ENCODE measurements at regions not wholly inside any gene's neighbourhood (a gene's known extent, or its start where the extent isn't known, plus 50 kb on each side); places are given as distances from the start of the nearest gene placed in this dataset.
"Not testable (repeated sequence)": the region's sequence is repeated elsewhere in the genome, so short reads cannot be mapped to it uniquely, and the experiment has no call there.

DNA sequence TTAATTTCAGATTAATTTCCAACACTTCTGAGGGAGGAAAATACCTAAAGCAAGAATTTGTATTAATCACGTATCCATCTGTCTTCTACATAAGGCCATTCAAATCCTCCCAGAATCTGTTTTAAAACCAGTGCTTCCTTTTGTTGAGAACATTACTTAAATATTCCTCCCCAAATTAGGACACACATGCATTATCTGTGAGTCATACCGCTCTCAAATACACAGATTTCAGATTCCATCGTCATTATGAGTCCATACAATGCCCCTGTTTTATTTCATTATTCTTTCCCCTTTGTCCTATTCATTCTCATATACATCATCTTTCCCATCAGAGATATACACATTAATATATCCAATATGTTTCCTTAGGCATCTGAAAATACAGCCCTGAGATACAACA, 57.3 kb upstream of the PRSS12 start:
- no peak for DNase-seq (ENCODE audit: low read depth in 2 of 2)

DNA sequence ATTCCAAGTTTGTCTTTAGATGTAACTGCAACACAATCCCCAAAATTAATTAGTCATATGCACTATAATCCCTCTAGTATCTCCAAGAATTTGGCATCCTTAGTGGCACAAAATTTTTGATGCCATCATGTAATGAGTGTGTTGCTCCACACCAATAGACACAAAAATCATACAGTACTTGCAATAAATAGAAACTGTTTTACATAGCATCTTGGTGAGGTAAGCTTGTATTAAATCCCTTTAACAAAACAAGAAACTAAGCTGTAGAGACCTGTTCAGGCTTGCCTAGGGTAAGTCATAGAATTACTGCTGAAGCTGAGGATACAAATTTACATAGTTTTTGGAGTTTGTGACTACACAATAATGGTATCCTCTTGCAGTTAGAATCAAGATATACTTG, 64.5 kb upstream of the PRSS12 start:
- DNase-seq (ENCODE audit: low read depth in 2 of 2): no peak

DNA sequence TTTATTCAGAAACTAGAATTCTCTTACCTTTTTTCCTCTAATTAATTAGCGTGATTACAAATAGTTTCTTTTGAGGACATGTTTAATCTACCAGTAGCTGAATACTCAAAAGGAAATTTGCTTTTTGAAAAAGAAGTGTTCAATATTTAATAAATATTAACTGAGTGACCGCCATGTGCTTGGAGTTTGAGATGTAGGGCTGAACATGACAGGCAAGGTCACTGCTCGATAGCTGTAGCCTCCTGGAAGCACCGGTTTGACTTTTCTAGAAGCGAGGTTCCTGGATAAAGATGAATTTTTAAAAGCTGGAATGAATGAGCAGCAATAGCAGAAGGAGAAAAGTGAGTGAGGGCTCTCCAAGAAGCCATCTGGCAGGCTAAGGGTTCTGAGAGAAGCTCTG, 65.0 kb upstream of the PRSS12 start:
- not testable (repeated sequence) for DNase-seq (ENCODE audit: low read depth in 2 of 2)

DNA sequence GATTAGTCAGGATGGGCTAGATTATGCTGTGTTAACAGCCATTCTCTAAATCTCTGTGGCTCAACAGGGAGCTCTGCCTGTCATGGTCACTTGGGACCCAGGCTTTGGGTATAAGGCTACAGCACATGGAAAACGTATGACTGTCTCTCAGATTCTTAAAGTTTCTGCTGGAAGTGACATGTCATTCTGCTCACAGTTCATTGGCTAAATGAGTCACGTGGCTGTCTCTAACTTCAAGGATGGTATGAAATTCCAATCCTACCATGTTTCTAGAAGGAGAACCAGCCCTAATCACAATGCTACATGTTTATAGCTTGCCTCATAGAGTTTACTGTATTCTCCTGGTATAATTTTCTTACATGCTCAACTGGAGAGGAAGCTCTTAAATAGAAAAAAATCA, 65.6 kb upstream of the PRSS12 start:
- DNase-seq (ENCODE audit: low read depth in 2 of 2): not testable (repeated sequence)

DNA sequence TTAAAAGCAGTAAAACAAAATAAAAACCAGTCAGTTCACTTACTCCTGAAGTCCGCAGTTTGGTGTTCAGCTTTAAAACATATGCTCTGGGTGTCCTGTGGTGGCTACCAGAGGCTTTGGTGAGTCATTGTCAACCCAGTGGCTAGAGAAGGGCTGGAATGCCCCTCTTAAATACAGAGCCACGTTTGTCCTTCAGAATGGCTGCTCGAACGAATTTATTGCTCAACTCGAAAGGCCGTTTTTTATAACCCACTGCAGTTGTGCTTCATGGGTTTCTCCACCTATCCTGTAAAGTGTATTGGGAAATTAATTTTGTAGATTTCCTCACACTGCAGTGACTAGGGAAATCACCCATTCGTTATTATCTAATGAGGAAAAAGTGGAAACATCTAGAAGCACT, 66.8 kb upstream of the PRSS12 start:
- DNase-seq (ENCODE audit: low read depth in 2 of 2): not testable (repeated sequence)

DNA sequence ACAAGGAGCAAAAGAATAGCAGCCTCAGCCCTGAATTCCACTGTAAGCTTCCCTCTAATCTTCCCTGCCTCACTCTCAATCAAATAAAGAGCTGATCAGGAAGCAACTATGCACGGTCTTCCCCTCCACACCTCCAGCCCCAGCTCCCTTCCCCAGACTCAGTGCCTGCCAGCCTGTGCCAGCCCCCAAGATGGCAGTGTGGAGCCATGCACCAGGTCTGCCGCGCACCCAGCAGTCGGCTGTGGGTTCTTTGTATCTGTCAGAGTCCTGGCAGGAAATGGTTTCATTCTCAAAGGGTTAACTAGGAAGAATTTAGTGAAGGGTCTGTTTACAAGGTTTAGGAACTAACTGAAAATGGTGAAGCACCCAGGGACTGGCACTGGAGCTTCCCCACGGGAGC, 71.3 kb upstream of the PRSS12 start:
- peak; percentile 2 to 17 for DNase-seq (ENCODE audit: low read depth in 2 of 2)

DNA sequence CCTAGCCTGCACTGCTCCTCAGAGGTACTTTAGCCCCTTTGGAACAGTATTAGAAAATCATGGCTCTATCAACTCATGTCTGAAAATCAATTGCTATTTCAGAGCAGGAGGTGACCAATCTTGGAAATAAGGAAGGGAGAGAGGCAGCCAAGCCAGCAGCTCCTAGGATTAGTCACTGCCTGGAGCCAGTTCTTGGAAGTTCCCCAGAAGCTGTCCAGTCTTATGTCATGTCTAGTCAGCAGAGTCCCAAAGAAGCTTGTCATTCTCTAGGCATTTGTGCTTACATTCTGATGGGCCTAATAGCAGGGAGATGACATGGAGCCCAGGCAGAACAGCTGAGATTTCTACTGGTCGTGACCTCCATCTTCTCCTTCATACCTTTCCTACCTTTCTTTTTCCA, 76.1 kb upstream of the PRSS12 start:
- not testable (repeated sequence) for DNase-seq (ENCODE audit: low read depth in 2 of 2)

DNA sequence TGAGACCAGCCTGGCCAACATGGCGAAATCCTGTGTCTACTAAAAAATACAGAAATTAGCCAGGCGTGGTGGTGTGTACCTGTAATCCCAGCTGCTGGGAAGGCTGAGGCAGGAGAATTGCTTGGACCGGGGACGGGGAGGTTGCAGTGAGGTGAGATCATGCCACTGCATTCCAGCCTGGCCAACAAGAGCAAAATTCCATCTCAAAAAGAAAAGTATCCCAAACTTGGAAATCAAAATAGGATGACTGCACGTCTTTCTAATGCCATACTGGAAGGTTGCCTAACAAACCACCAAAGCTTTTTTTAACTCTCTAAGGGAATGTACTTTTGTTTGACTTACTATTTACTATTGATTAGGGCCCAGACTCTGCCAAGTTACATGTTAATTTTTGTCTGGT, 79.6 kb upstream of the PRSS12 start:
- not testable (repeated sequence) for DNase-seq (ENCODE audit: low read depth in 2 of 2)

DNA sequence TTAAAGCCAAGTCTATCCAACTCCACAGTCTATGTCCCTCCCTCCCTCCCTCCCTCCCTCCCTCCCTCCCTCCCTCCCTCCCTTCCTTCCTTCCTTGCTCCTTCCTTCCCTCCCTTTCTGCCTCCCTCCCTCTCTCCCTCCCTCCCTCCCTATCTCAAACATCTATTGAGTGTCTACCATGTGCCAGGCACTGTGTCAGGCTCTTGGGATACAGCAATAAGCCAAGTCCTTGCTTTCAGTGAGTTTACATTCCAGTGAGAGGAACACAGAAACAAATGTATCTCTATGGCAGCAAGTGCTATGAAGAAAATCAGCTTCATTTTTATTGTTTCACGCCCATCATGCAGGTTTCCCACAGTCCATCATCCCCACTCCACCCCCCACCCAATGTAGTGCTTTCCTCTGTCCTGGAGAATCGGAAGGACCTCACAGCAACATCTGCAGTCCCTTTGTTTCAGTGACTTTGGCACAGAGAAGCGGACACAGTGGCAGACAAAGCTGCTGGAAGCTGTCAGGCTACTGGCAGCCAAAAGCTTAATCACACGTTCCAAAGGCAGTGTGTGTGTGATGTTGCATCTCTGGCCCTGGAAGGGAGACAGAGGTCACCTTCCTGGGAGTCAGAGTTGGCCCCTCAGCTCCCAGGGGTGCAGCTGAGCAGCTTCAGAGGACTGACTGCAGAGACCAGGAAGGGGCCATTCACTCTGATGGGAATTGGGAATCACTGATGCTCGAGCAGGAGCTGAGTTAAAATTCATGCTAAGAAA, 81.0 kb upstream of the PRSS12 start:
- DNase-seq (ENCODE audit: low read depth in 2 of 2): not testable (repeated sequence)

DNA sequence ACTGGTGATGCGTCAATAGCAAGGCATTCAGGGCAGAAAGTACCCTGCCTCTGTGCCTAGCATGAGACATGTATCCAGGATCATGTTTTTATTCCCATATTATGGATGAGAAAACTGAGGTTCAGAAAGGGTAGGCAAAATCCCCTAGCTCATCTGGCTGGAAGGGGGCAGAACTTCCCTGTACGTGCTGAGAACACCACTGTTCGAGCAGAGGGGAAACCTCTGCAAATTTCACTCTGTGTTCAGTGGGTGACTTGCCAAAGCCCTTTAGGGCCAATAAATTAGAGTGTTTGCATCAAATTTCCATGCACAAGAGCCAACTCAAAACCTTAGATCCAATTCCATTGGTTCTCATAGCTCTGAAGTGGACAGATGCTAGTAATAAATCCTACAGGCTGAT, 82.6 kb upstream of the PRSS12 start:
- DNase-seq (ENCODE audit: low read depth in 2 of 2): not testable (repeated sequence)

DNA sequence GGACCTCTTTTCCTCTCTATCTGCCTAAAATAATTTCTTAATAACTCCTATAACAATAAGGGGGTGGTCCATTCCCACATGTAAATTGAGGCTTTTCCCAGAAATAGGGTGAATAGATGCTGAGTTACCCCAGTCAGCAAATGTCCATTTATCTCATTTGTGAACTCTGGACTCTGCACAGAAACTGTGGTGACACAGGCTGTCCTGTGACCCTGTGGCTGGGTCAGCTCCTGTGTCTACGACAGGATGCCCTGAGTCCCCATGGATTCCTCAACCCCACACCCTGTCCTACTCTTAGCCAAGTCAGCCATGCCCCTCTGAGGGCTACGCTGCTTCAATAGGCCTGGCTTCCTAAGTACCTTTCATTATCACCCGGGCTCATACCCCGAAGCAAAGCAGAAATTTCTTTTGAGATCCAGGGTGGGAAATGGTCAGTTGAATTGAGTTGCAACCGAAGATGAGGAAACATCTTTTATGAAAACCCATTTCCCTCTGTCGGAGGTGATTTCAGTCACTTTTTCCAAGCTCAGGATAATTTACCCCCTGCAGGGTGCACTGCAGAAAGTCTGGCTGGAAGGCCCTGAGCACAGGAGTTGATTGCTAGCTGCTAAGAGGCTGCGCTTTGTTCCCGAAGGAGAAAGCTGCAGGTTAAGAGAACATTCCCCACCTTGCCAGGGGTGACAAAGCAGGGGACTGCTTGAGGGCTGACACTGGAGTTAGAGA, 89.5 kb upstream of the PRSS12 start:
- DNase-seq (ENCODE audit: low read depth in 2 of 2): not testable (repeated sequence)

DNA sequence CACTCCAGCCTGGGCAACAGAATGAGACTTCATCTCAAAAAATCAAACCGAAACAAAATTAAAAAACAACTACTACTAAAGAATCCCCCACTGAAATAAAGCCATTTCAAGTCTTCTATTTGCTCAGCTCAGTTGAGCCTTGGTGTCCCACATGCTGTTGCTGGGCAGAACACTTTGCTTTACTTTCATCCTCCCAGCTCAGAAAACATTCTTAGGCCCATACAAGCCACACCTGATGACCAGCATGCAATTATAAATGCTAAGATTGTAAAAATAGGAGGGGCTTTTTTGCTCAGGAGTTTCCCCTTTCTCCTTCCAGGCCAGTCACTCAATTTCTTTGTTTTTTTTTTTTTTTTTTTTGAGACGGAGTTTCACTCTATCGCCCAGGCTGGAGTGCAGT, 94.6 kb upstream of the PRSS12 start:
- DNase-seq (ENCODE audit: low read depth in 2 of 2): not testable (repeated sequence)

DNA sequence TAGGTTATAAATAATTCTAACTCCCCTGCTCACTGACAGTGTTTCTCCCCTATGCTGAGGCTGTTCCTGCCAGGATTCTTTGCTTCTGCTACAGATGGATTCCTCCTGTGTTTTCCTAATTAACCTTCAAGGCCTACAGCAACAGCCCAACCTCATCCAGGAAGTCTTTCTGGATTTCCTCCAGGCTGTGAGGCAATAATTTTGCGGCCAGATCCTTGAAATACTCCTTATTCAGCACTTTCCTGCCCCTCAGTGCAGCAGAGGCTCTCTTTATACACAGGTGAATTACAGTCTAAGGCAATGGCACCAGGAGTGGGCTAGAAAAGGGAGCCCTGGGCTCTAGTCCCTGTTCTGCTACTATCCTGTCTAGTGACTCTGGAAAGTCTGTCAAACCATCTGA, 102.1 kb upstream of the PRSS12 start:
- DNase-seq (ENCODE audit: low read depth in 2 of 2): not testable (repeated sequence)

DNA sequence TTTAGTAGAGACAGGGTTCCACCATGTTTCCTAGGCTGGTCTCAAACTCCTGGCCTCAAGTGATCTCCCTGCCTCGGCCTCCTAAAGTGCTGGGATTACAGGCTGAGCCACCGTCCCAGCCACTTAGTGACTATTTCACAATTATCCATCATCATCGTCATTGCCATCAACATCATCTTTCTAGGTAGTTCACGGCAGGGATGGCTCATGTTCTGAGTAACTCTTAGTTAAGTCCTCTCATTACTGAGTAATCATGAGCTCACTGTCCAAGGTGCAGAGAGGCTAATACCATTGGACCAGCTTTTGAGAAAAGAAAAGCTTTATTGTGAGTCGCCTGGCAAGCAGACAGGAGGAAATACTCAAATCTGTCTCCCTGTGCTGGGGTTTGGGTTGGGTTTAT, 108.6 kb upstream of the PRSS12 start:
- DNase-seq (ENCODE audit: low read depth in 2 of 2): not testable (repeated sequence)

DNA sequence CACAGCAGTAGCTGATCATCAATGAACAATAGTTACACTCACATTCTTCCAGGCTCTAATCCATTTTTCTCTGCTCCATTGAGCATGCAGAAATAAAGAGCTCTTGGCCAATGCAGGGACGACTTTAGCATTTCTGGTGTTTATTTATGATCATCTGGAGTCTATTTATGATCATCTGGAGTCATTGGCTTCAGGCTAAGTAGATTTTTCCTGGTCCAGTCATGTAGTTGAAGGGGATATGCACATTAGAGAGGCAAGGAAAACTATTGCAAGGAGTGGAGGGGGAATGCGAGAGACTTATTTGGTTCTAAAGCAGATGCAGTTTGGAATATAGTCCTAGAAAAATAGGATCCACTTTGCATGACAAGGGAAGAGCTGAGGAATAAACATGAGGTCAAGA, 113.0 kb upstream of the PRSS12 start:
- DNase-seq (ENCODE audit: low read depth in 2 of 2): not testable (repeated sequence)

DNA sequence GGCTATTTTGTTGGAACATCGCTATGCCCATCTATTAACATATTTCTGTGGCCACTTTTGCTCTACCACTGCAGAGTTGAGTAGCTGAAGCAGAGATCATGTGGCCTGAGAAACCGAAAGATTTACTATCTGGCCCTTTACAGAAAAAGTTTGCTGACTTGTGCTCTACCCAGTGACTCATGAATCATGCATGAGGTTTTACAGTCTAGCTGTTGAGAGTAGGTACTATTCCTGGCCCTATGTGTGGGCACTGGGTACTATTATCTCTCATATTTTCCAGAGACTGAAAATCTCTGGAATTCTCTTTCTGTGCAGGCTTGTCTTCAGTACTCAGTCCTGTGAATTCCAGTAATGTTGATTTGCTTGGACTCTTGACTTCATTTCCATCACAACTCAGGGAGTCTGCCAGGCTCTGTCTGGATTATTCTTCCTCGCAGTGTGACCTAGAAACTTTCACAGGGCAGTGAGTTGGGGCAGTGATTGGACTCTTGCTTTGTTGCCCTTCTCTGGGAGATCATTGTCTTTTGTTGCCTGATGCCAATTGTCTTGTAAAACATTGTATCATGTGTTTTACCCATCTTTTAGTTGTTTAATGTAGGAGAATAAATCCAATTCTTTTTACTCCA, 121.3 kb upstream of the PRSS12 start:
- DNase-seq (ENCODE audit: low read depth in 2 of 2): not testable (repeated sequence)

DNA sequence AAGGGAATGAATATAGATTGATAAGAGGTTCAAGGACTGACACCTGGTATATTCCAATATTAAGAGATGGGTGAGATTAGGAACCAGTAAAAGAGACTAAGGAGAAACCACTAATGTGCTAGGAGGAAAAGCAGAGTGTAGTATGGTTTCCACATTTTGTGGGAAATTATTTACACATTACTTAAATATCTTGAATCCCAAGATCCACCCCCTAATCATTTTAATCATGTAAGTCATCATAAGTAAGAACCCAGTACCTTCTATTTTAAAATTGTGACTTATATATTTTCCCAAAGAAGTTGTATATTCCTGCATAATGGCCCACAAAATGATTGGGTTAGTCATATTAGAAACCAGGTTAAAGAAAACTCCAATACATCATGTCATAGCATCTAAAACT, 122.0 kb upstream of the PRSS12 start:
- not testable (repeated sequence) for DNase-seq (ENCODE audit: low read depth in 2 of 2)

DNA sequence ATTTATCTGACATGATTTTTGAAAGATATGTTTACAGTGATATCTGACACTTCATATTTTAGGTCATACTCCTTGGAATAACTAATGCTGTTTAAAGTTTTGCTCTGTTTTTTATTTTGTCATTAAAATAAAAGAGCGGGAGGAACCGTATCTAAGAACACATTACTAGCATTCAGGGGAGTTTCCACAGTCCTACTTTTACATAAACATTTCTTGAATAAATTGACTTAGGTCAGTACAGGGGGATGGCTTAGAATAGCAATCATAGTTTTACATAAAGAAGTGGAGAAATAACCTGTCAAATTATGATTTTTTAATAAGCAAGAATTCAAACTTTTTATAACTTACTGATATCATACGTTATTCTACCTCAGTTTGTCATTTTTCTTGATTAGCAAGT, 123.1 kb upstream of the PRSS12 start:
- not testable (repeated sequence) for DNase-seq (ENCODE audit: low read depth in 2 of 2)

DNA sequence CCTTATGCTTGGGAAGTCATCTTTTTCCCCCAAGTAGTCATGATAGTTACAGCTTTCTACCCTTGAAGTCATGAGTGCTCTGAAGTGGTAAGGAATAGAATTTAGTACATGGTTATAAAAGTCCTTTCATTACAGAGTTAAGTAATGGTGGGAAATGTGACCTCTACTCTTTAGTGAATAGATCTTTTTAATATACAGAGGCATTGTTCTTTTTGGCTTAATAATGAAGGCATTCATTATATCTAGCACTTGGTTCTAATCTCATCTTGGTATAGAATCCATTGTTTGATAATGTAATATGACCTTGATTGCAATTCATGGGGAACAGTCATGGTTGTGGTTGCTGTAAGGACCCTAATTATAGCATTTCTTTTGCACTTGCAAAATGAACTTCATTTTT, 125.0 kb upstream of the PRSS12 start:
- not testable (repeated sequence) for DNase-seq (ENCODE audit: low read depth in 2 of 2)

DNA sequence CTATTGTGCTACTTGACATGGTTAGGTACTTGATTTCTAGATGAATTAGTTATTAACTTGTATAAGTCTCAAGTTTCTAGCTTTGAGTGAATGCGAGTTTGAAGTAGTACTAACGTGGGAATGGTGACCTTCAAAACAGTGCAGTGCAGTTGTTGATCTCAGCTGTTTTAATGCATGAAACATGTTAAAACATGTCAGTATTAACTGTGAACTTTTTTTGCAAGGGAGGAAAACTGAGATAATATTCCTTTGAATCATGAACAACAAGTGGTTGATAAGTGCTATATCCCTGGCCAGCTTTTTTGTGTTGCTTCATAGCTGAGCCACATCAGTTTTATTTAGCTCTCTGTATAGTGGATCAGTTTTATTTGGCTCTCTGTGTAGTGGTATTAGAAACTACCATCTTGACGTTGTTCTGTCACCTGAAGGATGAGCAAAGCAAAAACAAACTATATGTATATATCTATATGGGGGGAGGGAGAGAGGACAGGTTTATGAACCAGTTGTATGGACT, 133.1 kb upstream of the PRSS12 start:
- DNase-seq (ENCODE audit: low read depth in 2 of 2): not testable (repeated sequence)

DNA sequence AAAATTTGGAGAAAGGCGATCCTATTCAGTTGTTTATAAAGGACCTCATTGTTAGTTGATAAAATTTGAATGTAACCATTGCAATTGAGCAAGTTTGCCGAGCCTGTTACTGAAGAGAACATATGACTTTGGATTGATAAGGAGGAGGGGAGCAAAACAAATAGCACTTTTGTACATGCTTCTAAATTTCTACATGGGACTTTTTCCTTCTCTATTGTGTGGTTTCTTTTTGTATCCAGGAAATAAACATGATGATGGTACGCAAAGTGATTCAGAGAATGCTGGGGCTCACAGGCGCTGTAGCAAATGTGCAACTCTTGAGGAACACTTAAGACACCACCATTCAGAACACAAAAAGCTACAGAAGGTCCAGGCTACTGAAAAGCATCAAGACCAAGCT, 140.2 kb upstream of the PRSS12 start:
- not testable (repeated sequence) for DNase-seq (ENCODE audit: low read depth in 2 of 2)

DNA sequence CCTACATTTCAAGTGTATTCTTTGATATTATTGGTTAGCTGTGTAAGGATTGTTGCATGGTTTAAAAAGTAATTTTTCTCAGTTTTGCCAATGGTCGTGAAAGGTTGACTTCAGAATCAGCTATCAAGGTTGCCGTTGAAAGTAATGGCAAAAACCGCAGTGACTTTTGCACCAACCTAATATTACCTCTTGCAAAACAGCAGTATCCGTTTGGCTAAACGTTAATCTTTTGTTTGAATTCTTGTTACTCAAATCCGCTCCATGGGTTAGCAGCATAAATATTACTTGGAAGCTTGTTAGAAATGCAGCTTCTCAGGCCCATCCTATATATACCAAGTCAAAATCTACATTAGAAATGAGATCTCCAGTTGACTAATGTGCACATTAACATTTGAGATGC, 141.6 kb upstream of the PRSS12 start:
- DNase-seq (ENCODE audit: low read depth in 2 of 2): not testable (repeated sequence)

DNA sequence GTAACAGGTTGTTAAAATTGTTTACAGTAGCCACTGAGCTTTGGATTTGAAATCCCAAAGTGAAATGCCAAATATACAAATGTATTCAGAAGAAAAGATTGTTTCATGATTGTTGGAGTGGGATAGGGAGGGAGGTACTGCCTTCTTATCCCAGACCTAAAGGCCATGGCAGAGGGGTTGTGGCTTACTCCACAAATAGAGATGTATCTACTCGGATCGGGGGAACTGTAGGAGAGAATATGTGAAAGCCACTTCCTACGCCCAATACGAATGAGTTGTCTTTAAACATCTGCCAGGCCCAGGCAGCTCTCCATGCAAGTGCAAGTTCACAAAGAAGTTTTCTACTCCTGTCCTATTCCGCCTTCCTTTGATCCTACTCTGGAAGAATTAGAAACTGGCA, 150.2 kb upstream of the PRSS12 start:
- DNase-seq (ENCODE audit: low read depth in 2 of 2): not testable (repeated sequence)

Data from stimulated activated CD4-positive, alpha-beta T cell treated with anti-CD3 and anti-CD28 coated beads, Interleukin-1b, Interleukin-23, amount 100 ng/mL, for 4 hours (primary cell).